ENCODE measurements at regions not wholly inside any gene's neighbourhood (a gene's known extent, or its start where the extent isn't known, plus 50 kb on each side); places are given as distances from the start of the nearest gene placed in this dataset.

GRCh38 chr10:44851413-44851812 lies 59.7 kb upstream of the TMEM72 start:
- no peak for TF ChIP-seq CTCF (IDR thresholded peaks at IDR 0.05)

- no peak for TF ChIP-seq CTCF (IDR thresholded peaks at IDR 0.05)
These were observed 59.3 kb upstream of the TMEM72 start for GRCh38 chr10:44851881-44852280.

- TF ChIP-seq CTCF (IDR thresholded peaks at IDR 0.05): peak; percentile 39; the same call in 1 of the 2 replicates
These were observed 57.9 kb upstream of the TMEM72 start for GRCh38 chr10:44853148-44853734.

- no peak for TF ChIP-seq CTCF (IDR thresholded peaks at IDR 0.05)
These were observed 57.3 kb upstream of the TMEM72 start for GRCh38 chr10:44853796-44854195.

GRCh38 chr10:44854693-44855350 lies 56.3 kb upstream of the TMEM72 start:
- TF ChIP-seq CTCF (IDR thresholded peaks at IDR 0.05): no peak

- TF ChIP-seq CTCF (IDR thresholded peaks at IDR 0.05): no peak
These were observed 54.4 kb upstream of the TMEM72 start for GRCh38 chr10:44856696-44857095.

- peak; percentile 100 for TF ChIP-seq CTCF (IDR thresholded peaks at IDR 0.05)
These were observed 53.6 kb upstream of the TMEM72 start for GRCh38 chr10:44857363-44858016.

Measured in LNCAP (cell line).